KOPT-K1 (cell line): ENCODE measurements at regions not wholly inside any gene's neighbourhood (a gene's known extent, or its start where the extent isn't known, plus 50 kb on each side); places are given as distances from the start of the nearest gene placed in this dataset.

Experiments
- H3K27ac ChIP-seq: fragments of 200-600 bp; sonication (generic); 2 replicates; pipeline ENCODE4 v1.5.1; 2016; ENCODE audit warnings: antibody characterized with exemption, mild to moderate bottlenecking, low read depth, low read length; ENCODE audit not compliant: poor library complexity, severe bottlenecking
- H3K36me3 ChIP-seq: fragments of 200-600 bp; sonication (generic); 2 replicates; pipeline ENCODE4 v1.5.1; 2017; ENCODE audit warnings: antibody characterized with exemption, mild to moderate bottlenecking, low read length, moderate library complexity; ENCODE audit not compliant: insufficient read depth
- H3K9me3 ChIP-seq: fragments of 200-600 bp; sonication (generic); 2 replicates; pipeline ENCODE4 v1.5.1; 2017; ENCODE audit warnings: antibody characterized with exemption, low read length, mild to moderate bottlenecking; ENCODE audit not compliant: insufficient read depth, poor library complexity, severe bottlenecking

- H3K9me3 ChIP-seq, result no peaks in the 10 kb centered on the region
These were observed 678.5 kb downstream of the OTOL1 start for GRCh38 chr3:162175145-162175544.

GRCh38 chr3:162175878-162176277 lies 679.3 kb downstream of the OTOL1 start:
- Histone ChIP-seq H3K9me3 (no peaks in the 10 kb centered on the region), H3K27ac (no peak overlapping the region), H3K36me3 (no peaks in the 10 kb centered on the region)

More at GRCh38 chr3:162175145-162175544, 678.5 kb downstream of the OTOL1 start:
- Histone ChIP-seq H3K27ac (no peak overlapping the region), H3K36me3 (no peaks in the 10 kb centered on the region)

GRCh38 chr3:162183440-162183839 lies 686.8 kb downstream of the OTOL1 start:
- H3K27ac ChIP-seq, result no peak overlapping the region
- peaks cover 8% of the 10 kb centered on the region for H3K9me3 ChIP-seq
- H3K36me3 ChIP-seq, result no peaks in the 10 kb centered on the region

GRCh38 chr3:162192340-162193029 lies 695.9 kb downstream of the OTOL1 start:
- H3K9me3 ChIP-seq, result no peaks in the 10 kb centered on the region
- H3K36me3 ChIP-seq, result no peaks in the 10 kb centered on the region
- no peak overlapping the region for H3K27ac ChIP-seq

GRCh38 chr3:162193148-162194095 lies 696.8 kb downstream of the OTOL1 start:
- no peaks in the 10 kb centered on the region for H3K36me3 ChIP-seq
- H3K9me3 ChIP-seq, result no peaks in the 10 kb centered on the region
- H3K27ac ChIP-seq, result no peak overlapping the region

GRCh38 chr3:162195147-162195546 lies 698.5 kb downstream of the OTOL1 start:
- Histone ChIP-seq H3K36me3 (no peaks in the 10 kb centered on the region), H3K9me3 (no peaks in the 10 kb centered on the region), H3K27ac (no peak overlapping the region)

GRCh38 chr3:162196964-162197363 lies 700.4 kb downstream of the OTOL1 start:
- Histone ChIP-seq H3K27ac (no peak overlapping the region), H3K9me3 (no peaks in the 10 kb centered on the region), H3K36me3 (no peaks in the 10 kb centered on the region)

- no peak overlapping the region for H3K27ac ChIP-seq
- no peaks in the 10 kb centered on the region for H3K9me3 ChIP-seq
- no peaks in the 10 kb centered on the region for H3K36me3 ChIP-seq
These were observed 704.2 kb downstream of the OTOL1 start for GRCh38 chr3:162200836-162201235.

GRCh38 chr3:162206648-162207047 lies 710.0 kb downstream of the OTOL1 start:
- no peak overlapping the region for H3K27ac ChIP-seq
- H3K9me3 ChIP-seq, result no peaks in the 10 kb centered on the region
- no peaks in the 10 kb centered on the region for H3K36me3 ChIP-seq

- Histone ChIP-seq H3K9me3 (no peaks in the 10 kb centered on the region), H3K27ac (no peak overlapping the region)
These were observed 714.9 kb downstream of the OTOL1 start for GRCh38 chr3:162211470-162211869.

GRCh38 chr3:162213196-162213595 lies 716.6 kb downstream of the OTOL1 start:
- Histone ChIP-seq H3K9me3 (no peaks in the 10 kb centered on the region), H3K27ac (no peak overlapping the region), H3K36me3 (no peaks in the 10 kb centered on the region)

More at GRCh38 chr3:162211470-162211869, 714.9 kb downstream of the OTOL1 start:
- H3K36me3 ChIP-seq, result no peaks in the 10 kb centered on the region

GRCh38 chr3:162213956-162214355 lies 717.3 kb downstream of the OTOL1 start:
- Histone ChIP-seq H3K36me3 (no peaks in the 10 kb centered on the region), H3K27ac (no peak overlapping the region), H3K9me3 (no peaks in the 10 kb centered on the region)

GRCh38 chr3:162217647-162218046 lies 721.0 kb downstream of the OTOL1 start:
- H3K9me3 ChIP-seq, result no peaks in the 10 kb centered on the region
- H3K27ac ChIP-seq, result no peak overlapping the region
- H3K36me3 ChIP-seq, result no peaks in the 10 kb centered on the region

GRCh38 chr3:162218479-162218878 lies 721.9 kb downstream of the OTOL1 start:
- H3K36me3 ChIP-seq, result no peaks in the 10 kb centered on the region
- no peaks in the 10 kb centered on the region for H3K9me3 ChIP-seq
- H3K27ac ChIP-seq, result no peak overlapping the region

GRCh38 chr3:162224746-162225145 lies 728.1 kb downstream of the OTOL1 start:
- Histone ChIP-seq H3K27ac (no peak overlapping the region), H3K9me3 (no peaks in the 10 kb centered on the region), H3K36me3 (no peaks in the 10 kb centered on the region)
